HT1080 (cell line): ENCODE measurements at regions not wholly inside any gene's neighbourhood (a gene's known extent, or its start where the extent isn't known, plus 50 kb on each side); places are given as distances from the start of the nearest gene placed in this dataset.

ENCODE experiments used
- DNase-seq: peaks from one replicate; pipeline ENCODE4 v3.0.0-alpha.2; 2015; ENCODE audit warnings: low read depth

DNA sequence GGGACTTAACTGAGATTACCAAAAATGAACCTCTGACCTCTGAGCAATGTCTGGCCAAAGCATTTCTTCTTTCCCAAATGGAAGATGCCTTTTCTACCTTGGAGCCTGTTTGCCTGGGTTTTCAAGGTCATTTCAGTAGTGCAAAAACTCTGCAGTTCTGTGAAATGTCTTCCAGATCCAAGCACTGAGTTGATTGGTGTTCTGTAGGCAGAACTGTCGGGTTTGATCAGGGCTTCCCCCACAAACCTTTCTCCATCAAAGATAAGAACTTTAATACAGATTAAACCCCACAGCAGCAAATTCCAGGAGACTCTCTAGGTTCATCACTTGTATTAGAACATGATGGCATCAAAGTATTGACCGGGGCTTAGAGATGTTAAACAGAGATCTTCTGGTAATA is 192.7 kb upstream of the TOPAZ1 start:
- DNase-seq = no peak

DNA sequence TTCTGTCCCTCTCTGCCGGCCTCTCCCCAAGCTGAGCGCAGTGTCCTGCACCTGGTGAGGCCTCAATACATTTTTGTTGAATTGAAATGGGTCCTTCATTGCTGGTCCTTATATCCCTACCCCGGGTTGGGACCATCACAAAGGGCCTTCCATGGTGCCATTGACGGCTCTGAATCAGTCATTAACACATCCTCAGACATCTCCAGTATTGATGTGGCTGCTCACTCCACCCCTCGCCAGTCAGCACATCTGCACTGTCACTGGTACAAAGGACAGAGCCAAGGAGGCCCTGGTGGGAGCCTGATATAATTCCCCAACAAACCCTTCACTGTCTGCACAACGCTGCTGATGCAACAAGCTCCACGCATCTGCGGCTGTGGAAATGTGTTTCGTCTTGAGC is 191.6 kb upstream of the TOPAZ1 start:
- no peak for DNase-seq

DNA sequence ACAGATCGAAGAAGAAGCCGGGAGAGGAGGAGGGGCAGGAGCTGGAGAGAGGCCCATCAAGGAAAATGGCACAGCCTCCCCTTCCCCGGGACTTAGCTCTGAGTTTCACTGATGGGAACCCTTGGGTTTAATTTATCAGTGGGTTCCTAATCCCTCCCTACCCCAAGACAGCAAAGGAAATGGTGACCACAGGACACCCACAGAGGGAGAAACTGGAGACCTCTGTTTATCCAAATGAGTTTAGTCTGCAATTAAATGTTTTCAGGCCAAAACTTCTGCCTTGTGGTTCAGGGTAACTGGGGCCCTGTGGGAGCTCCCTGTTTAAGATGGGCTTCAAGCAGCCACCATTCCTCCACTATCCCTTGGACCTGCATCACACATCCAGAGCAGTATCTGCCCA is 190.8 kb upstream of the TOPAZ1 start:
- no peak for DNase-seq

DNA sequence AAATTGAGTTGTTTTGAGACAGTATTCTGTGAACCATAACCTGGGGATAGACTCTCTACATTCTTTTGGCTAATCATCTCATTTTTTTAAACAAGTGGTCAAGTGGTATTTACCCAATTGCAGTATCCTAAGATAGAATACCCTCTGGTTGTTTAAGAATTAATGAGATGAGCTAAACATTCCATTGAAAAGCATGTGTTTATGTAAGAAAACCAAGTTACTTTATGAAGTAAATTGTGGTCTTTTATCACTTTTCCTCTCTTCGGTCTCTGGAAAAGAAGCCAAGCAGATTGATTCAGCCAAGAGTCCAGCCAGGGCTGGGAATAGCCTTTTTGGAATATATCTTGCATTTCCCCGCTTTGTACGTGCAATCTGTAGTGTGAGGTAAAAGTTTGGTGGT is 185.7 kb upstream of the TOPAZ1 start:
- DNase-seq = no peak

DNA sequence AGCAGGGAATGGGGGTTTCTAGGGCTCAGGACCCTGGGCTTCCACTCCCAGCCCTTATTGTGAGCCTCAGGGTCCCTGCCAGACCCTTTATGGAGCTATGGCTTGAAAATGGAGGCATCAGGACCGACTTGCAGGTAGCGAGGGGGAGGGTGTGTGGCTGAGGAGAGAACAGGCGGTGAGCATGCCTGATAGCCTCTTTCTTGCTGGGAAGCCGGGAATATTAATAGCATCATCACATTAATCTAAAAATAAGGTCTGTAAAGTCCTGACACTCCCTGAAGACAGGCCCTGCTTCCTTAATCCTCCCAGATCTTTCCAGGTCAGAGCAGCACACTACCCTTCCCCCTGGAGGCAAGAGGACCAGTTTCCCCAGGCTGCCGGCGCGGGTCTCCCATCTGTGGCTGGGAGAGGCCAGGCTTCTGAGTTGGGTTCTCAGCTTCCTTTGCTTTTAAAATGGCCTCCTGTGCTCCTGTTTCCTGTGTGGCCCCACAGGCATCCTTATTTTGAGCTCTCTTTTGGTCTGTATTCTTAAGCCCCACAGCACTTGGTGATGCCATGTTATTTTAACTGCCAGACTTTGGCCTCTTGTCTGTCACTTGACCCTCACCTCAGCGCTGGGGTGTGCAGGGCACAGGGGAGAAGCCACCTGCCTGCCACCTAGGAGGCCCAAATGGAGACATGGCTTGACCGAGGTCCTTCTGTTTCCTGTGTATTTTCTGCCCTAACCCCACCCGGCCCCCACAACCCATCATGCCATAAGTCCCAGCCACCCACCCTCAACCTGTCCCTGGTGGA is 185.0 kb upstream of the TOPAZ1 start:
- no peak for DNase-seq

DNA sequence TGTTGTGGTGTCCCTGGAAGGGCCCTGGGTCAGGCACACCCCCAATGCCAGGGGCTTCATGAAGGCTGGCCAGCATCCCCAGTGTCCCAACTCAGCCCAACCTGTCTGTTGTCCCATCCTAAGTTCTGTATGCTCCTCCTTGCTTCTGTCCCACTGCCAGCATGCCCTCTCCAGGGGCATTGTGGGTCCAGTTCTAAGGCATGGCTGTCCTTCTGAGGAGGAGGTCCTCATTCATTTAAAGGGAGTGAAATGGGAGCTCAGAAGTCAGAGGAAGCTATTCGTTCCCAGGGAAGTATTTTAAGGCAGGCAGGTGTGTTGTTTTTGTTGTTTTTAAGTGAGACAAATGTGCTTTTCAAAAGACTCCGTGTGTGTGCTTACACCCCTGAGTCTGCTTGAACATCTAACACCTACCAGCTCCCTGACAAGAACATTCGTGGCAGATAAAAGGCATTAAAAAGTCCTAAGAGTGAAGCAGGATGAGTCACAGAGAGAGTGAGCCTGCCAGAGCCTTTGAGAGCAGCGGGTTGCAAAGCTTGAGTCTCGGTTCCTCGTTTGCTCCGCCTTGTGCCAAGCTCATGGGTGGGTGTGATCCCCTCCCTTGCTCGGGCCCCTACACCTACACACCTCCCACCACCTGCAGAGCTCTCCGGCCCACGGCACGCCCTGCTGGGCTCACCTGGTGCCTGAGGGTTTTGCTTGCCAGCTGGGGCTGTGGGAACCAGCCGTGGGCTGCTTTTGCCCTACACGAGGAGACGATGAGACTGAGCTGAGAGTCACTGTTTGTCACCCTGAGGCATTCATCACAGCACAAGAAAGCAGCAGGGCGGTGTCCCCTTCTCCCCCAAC is 183.4 kb upstream of the TOPAZ1 start:
- DNase-seq = peak; percentile 67

DNA sequence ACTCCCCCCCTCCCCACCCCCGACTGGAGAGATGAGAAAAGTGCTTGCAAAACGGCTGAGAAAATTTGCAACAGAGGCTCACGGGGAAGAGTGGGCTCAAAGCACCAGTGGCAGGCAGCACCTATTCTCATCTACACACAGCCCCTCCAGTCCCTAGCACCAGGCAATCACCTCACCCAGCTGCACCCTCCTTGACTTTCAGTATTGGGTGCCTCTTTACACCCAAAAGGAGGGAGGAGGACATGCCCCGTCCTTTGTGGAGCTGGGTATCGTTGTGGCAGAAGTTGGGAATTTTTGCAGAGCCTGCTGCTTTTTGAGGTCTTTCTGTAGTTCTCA is 182.8 kb upstream of the TOPAZ1 start:
- DNase-seq = no peak

DNA sequence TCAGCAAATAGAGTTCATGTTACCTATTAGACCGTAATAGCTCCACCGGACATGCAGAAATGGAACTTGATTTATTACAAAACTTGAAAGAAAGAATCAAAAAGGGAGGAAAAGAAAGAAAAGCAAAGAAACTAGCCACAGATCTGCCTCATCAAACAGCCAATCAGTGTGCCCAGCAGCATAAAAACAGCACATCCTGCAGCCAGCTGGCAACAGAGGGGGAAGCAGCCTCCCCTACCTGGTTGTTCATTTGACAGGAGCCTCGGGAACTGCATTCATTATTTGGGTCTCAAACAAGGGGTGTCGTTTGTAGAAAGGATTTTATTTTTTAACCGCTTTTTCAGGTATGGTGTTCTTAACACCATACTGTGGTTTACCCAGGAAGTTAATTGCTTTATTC is 181.5 kb upstream of the TOPAZ1 start:
- no peak for DNase-seq

DNA sequence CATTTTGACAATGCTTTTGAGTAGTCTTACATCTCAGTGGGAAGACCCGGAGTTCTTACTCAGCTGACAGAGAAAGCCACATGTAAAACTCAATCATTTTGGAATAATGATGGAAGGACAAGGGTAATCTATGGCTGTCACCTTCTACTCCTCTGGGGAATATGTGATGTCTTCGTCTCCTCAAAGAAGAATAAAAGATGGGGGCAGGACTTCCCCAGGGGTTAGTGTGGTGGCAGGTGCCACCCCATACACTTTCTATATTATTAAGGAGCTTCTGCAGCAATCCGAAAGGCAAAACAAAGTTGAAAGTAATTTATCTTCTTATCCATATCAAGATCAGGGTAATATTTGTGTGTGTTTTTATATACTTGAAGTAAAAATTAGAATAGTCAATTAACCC is 180.4 kb upstream of the TOPAZ1 start:
- no peak for DNase-seq

DNA sequence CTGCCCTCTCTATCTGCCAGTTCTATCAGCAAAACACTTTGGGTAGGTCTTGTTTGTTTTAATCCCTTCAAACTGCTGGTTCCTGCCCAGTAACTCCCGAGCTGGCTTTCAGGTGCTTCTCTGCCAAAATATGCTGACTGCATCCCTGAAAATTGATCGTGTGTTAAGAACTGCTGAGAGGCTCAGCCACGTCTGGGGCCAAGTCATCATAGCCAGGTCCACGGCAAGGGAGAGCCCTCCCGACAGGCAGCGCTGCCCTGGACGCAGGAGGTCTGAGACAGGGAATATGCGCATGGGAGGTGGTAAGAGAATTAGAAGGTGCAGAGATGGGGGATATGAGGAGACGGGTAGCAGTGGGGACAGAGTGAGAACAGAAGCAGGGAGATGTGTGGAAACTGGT is 179.7 kb upstream of the TOPAZ1 start:
- no peak for DNase-seq

DNA sequence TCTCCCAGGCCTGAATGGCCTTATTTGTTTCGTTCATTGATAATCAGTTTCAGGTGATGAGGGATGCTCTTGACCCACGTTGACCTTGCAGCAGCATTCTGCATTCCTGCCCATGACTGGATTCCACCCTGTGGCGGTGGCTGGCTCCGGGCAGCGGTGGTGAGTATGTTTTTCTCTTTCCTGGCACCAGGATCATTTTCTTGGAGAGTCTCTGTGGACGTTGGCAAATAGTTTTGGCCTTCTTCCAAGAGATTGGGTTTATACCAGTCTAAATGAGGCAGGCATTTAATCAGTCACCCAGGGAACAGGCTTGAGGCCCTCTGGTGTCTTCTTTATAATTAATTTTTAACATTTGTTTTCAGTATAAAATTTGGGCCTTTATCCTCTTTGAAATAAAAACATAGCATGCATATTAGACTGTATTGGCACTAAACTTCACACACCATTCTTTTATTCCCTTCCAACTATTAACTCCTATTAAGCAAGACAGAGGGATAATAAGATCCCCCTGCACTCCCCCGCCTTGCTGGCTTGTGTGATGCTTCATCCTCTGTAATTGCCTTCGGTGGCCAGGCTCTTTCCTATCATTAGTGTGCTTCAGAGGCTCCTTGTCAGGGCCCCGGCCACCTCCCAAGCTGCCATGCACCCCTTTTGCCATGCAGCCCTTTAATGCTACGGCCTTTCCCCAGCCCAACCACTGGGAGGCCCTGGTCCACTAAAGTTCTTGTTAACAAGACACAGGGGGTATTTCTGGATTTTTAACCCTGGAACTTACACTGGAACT is 176.2 kb upstream of the TOPAZ1 start:
- DNase-seq = peak; percentile 70

DNA sequence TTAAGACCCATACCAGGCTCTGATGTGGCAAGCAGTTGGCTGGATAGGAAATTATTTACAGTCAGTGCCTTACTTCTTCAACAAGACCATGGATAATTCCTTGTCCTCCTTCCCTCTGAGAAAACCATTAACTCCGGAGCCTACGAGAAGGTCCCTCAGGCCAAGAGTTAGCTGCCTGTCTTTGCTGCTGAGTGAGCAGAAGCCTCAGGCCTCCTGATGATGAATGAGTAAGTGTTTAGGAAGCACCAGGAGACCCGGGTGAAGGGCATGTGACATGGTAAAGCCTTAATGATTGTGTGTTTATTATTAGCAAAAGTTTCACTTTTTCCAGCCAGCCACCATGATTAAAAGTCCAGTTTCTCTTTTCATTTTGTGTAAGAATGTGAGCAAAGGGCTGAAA is 174.9 kb upstream of the TOPAZ1 start:
- no peak for DNase-seq

DNA sequence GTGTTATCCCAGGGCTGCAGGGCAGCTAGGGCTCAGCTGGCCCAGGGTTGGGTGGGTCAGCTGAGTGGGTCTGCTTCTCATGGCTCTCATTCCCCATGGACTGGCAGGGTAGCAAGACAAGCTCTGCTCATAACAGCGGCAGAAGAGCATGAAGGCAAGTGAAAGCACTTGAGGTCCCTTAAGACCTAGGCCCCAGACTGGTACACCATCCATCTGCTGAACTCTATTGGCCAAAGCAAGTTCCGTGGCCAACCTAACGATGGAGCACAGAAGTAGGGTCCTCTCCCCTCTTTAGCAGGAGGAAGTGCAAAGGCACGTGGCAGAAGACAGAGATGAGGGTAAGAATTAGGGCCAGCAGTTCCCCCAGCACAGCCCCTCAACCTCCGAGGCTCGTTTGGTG is 174.3 kb upstream of the TOPAZ1 start:
- DNase-seq = no peak

DNA sequence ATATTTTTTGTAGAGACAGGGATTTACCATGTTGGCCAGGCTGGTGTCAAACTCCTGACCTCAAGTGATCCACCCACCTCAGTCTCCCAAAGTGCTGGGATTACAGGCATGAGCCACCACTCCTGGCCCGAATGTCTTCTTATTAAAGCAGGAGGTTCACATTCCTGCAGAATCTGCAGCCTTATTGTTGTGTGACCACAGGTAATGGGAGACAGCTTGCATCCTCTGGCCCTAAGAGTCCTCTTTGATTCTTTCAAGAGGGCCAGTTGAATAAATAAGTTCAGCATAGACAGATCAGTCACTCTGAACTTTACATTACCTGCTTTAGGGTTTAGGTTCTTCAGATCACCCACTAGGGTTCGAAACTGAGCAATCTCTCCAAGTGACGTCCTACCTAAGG is 172.9 kb upstream of the TOPAZ1 start:
- DNase-seq = no peak

DNA sequence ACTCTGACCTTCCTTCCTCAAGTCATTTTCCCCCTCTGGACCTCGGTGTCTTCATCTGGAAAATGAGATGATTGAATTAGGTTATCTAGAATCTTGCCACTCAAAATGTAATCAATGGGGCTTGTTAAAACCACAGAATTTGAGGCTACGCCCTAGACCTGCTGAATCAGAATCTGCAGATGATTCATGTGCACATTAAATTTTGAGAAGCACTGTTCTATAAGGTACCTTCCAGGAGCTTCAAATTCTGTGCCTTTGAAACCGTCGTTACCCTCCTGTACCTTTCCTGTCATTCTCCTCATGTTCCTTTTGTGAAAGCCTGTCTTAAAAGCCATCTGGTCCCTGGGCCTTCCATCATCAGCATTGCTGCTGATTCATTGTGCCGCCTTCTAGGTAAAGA is 172.4 kb upstream of the TOPAZ1 start:
- no peak for DNase-seq

DNA sequence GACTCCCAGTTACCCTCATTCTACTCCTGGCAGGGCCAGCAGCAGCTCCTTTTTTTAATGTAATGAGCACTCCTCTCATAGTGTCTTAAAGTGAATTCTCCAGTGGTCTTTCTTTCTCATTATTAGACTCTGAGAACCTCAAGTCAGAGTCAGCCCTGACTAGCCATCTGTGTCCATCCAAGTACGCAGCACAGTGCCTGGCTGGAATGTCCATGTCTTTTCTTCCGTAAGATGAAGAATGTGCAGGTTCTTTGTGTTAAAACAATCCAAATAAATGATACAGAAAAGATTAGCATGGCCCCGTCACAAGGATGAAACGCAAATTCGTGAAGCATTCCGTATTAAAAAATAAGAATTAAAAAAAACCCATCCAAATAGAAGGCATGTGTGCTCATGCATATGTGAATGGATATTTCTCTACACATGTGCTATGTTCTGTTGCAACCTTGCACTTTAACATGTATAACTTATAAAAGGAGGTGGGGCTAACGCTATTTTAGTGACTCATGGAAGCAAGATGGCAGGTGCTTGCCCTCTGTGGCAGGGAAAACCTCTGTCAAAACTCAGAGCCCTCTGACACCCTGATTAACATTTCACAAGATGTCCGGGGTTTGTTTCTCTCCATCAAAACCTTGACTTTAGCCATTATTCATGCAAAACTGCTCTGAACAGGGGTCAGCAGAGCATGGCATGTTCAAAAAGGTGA is 170.7 kb upstream of the TOPAZ1 start:
- no peak for DNase-seq

DNA sequence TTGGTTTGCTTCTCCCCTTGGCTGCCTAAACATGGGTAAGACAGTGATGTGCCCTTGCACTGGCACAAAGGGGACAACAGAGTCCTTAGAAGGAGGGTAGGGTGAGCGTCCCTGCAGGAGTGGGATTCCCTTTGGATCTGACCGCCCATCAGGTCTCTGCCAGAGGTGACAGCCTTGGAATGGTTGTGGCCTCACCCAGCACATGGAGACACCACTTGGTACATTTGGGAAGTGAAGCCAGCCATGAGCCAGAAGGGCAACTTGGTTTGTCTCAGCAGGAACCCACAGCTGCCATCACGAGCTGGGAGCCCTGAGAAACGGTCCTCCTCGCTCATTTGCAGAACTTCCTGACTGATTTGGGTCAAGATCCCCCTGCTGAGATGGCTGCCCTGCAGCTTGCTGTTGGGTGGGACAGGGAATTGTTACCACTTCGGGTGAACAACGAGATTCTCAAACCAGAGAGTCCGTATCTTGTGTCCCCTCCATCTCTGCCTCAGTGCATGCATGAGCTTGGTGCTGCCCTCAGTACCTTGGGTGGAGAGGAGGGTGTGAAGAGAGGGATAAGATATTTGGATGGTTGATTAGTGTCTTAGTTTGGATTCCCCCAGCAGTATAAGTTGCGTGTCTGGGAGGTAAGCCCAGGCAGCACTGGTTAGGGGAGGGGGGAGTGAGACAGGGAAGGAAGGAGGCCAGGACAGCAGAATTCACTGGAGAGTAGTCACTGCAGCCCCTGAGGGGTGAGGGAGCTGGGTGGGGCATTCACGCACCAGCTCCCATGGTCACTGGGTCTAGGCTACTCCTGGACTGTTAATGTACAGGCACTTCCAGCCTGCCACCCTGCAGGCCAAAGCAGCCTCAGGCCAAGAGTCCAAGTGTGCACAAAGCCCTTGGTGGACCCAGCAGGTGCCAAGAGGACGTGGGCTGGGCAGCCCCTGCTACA is 168.8 kb upstream of the TOPAZ1 start:
- no peak for DNase-seq

DNA sequence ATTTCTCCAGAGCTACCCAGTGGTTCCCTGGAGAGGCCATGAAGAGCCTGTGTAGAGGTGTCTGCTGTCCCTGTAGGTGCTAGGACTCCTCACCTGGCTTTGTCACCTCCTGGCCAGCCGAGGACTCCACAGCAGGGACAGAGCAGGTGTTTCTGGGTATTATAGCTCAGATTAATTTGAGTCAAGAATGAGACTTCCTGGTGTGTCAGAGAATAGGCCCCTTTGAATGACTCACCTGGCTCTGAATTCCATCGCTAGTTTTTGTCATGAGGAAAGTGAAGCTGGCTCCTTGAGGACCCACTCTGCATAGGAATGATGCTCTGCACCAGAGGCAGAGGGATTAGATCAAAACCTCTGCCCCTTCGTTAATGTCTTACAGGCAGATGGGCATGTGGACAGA is 167.5 kb upstream of the TOPAZ1 start:
- DNase-seq = peak; percentile 58

DNA sequence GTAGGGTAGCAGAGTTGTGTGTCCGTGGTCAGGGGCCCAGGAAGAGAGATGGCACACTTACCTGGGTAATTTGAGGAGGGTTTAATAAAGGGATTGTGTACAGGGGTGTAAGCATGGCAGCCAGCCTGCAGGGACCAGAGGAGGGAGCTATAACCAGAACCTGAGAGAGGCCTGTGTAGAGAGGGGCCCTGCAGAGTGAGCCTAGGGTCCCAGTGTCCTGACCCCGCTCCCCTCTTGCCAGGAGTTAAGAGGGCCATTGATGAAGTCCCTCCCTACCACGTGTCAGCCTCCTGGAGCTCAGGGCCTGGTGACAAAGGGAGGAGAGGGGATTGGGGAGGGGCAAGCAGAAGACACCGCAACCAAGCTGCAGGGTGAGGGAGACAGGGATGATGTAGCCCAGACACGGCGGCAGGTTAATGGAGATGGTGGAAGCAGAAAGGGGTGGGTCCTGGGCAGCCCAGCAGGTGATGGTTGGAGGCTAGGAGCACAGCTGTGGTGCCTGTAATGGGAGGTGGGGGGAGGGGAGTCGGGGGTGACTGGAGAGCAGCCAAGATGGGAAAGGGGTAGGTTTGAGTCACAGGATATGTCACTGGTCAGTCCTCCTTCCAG is 165.4 kb upstream of the TOPAZ1 start:
- peak; percentile 66 for DNase-seq

DNA sequence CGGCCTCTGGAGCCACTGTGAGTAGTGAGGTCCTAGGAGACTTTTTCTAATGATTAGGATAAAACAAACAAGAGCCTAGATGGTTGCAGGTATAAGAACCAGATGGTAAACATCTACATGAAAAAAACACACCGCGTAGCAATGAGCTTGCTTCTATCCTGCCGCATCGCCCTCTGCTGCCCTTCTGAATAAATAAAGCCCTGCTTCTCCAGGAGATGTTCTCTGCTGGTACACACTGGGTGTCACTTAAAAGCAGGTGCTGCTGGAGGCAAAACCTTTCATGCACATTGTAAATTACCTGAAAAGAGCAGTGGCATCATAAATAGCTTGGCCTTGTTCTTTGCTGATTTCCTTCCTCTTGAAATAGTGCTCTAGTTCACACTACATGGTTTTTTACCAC is 164.4 kb upstream of the TOPAZ1 start:
- no peak for DNase-seq
